PC-9 (cell line): ENCODE measurements at regions not wholly inside any gene's neighbourhood (a gene's known extent, or its start where the extent isn't known, plus 50 kb on each side); places are given as distances from the start of the nearest gene placed in this dataset.

Experiments used
- BruUV-seq: library from RNA; stranded (reverse); fragments of 400-500 nt; replicated peaks from 2 replicates; lab custom pipeline; 2021; lab: Mats Ljungman, UMichigan
- CTCF ChIA-PET: fragments of 300-600 bp; sonication (Branson Sonifier 250); formaldehyde crosslinking; loops from one replicate; lab custom pipeline; 2022; ENCODE audit warnings: antibody characterized with exemption; lab: Charles Lee
- POLR2A ChIA-PET: fragments of 300-600 bp; sonication (Branson Sonifier 250); formaldehyde crosslinking; loops from one replicate; lab custom pipeline; 2022; ENCODE audit warnings: antibody characterized with exemption; ENCODE audit not compliant: unreplicated experiment; lab: Charles Lee
- DNase-seq, 2 experiments: peaks; one replicate each; pipeline versions ENCODE4 v3.0.0 to v3.0.0-alpha.2; 2015 to 2022; ENCODE audit warnings: mixed read lengths in 1 of 2
- H2AFZ ChIP-seq: fragments of 200-600 bp; sonication (generic); 2 replicates; pipeline ENCODE4 v1.8.1; 2017; ENCODE audit warnings: antibody characterized with exemption
- H3F3A ChIP-seq: fragments of 200-600 bp; sonication (generic); 2 replicates; pipeline ENCODE4 v1.8.1; 2017; ENCODE audit warnings: antibody characterized with exemption, mild to moderate bottlenecking, low read depth; ENCODE audit not compliant: insufficient read depth
- H3K27ac ChIP-seq: fragments of 200-600 bp; sonication (generic); 2 replicates; pipeline ENCODE4 v1.6.1; 2016; ENCODE audit warnings: mixed run types
- H3K27me3 ChIP-seq: fragments of 200-600 bp; sonication (generic); 2 replicates; pipeline ENCODE4 v1.6.1; 2016; ENCODE audit warnings: low read depth, mixed run types; ENCODE audit not compliant: insufficient read depth
- H3K36me3 ChIP-seq: fragments of 200-600 bp; sonication (generic); 2 replicates; pipeline ENCODE4 v1.6.1; 2016; ENCODE audit warnings: low read depth, mixed run types
- H3K4me1 ChIP-seq: fragments of 200-600 bp; sonication (generic); replicated peaks from 2 replicates; pipeline ENCODE4 v1.6.1; 2016; ENCODE audit warnings: mixed run types; ENCODE audit not compliant: insufficient read depth
- H3K4me2 ChIP-seq: fragments of 200-600 bp; sonication (generic); 2 replicates; pipeline ENCODE4 v1.6.1; 2017; ENCODE audit warnings: mixed run types
- H3K4me3 ChIP-seq: fragments of 200-600 bp; sonication (generic); 2 replicates; pipeline ENCODE4 v1.6.1; 2016; ENCODE audit warnings: mixed run types
- H3K79me2 ChIP-seq: fragments of 200-600 bp; sonication (generic); 2 replicates; pipeline ENCODE4 v1.6.1; 2017; ENCODE audit warnings: low read depth, mixed run types
- H3K9me2 ChIP-seq: fragments of 200-600 bp; sonication (generic); 2 replicates; pipeline ENCODE4 v1.8.1; 2017; ENCODE audit warnings: mild to moderate bottlenecking; ENCODE audit not compliant: insufficient read depth
- H3K9me3 ChIP-seq: fragments of 200-600 bp; sonication (generic); 2 replicates; pipeline ENCODE4 v1.8.1; 2016; ENCODE audit warnings: low read depth; ENCODE audit not compliant: insufficient read depth
- H4K20me1 ChIP-seq: fragments of 200-600 bp; sonication (generic); 2 replicates; pipeline ENCODE4 v1.8.1; 2017; ENCODE audit not compliant: insufficient read depth
- EZH2 ChIP-seq: fragments of 200-600 bp; sonication (generic); IDR thresholded peaks from 2 replicates; pipeline ENCODE4 v1.8.0; 2017; ENCODE audit warnings: antibody characterized with exemption, low read depth
- intact Hi-C: fragments of 100-400 bp; cut with micrococcal nuclease; formaldehyde crosslinking; loops from one replicate; pipeline ENCODE4 v1.10.0; 2022; ENCODE audit not compliant: unreplicated experiment
- TF ChIP-seq, protein P1 (sequence below): fragments of 200-600 bp; sonication (generic); conservative IDR thresholded peaks from 2 replicates; pipeline ENCODE4 v1.6.1; 2017; ENCODE audit warnings: mixed run types, antibody characterized with exemption, mild to moderate bottlenecking, moderate library complexity

- Histone ChIP-seq H3K27ac (no peak overlapping the region), H3K4me1 (no peaks in the 10 kb centered on the region), H3K9me3 (peaks cover 4% of the 10 kb centered on the region), H2AFZ (no peak overlapping the region), H3F3A (no peaks in the 10 kb centered on the region), H3K4me3 (no peak overlapping the region), H3K27me3 (peaks cover 46% of the 10 kb centered on the region), H3K9me2 (no peaks in the 10 kb centered on the region), H3K79me2 (no peaks in the 10 kb centered on the region), H3K36me3 (no peaks in the 10 kb centered on the region), H4K20me1 (no peaks in the 10 kb centered on the region), H3K4me2 (no peak overlapping the region)
- intact Hi-C loops = no loop called here
- no peak for DNase-seq
- TF ChIP-seq, protein P1, sequence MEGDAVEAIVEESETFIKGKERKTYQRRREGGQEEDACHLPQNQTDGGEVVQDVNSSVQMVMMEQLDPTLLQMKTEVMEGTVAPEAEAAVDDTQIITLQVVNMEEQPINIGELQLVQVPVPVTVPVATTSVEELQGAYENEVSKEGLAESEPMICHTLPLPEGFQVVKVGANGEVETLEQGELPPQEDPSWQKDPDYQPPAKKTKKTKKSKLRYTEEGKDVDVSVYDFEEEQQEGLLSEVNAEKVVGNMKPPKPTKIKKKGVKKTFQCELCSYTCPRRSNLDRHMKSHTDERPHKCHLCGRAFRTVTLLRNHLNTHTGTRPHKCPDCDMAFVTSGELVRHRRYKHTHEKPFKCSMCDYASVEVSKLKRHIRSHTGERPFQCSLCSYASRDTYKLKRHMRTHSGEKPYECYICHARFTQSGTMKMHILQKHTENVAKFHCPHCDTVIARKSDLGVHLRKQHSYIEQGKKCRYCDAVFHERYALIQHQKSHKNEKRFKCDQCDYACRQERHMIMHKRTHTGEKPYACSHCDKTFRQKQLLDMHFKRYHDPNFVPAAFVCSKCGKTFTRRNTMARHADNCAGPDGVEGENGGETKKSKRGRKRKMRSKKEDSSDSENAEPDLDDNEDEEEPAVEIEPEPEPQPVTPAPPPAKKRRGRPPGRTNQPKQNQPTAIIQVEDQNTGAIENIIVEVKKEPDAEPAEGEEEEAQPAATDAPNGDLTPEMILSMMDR = no peak
- TF ChIP-seq EZH2 = no peak
- CTCF ChIA-PET = no interaction called here
- BruUV-seq = no TSS peak
- POLR2A ChIA-PET = no interaction called here
Observed at GRCh38 chr13:110788778-110789177, 75.3 kb downstream of the ING1 start.

DNA sequence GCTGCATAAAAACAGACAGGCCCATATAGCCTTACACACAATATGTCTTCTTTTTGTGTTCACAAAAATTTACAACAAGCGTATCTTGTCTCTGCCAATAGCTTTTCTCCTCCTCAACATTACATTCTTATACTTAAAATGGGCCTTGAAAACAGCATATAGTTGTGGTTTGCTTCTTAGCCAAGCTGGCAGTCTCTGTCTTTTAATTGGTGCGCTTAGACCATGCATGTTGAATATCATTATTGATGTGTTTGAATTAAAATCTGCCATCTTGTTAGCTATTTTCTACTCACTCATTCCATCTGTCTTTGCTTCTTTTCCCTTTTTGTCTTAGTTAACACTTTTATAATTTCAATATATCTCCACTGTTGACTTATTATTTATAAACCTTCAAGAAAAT lies 76.4 kb downstream of the ING1 start:
- Histone ChIP-seq H3K27me3 (peaks cover 46% of the 10 kb centered on the region), H3K4me3 (no peak overlapping the region), H3K79me2 (no peaks in the 10 kb centered on the region), H3F3A (no peaks in the 10 kb centered on the region), H3K36me3 (no peaks in the 10 kb centered on the region), H4K20me1 (no peaks in the 10 kb centered on the region), H2AFZ (no peak overlapping the region), H3K9me3 (peaks cover 4% of the 10 kb centered on the region), H3K27ac (no peak overlapping the region), H3K4me2 (no peak overlapping the region), H3K4me1 (no peaks in the 10 kb centered on the region), H3K9me2 (no peaks in the 10 kb centered on the region)
- ChIA-PET POLR2A (no interaction called here), CTCF (no interaction called here)
- intact Hi-C loops = no loop called here
- DNase-seq = no peak
- BruUV-seq = no TSS peak
- TF ChIP-seq, protein P1 = no peak
- no peak for TF ChIP-seq EZH2

DNA sequence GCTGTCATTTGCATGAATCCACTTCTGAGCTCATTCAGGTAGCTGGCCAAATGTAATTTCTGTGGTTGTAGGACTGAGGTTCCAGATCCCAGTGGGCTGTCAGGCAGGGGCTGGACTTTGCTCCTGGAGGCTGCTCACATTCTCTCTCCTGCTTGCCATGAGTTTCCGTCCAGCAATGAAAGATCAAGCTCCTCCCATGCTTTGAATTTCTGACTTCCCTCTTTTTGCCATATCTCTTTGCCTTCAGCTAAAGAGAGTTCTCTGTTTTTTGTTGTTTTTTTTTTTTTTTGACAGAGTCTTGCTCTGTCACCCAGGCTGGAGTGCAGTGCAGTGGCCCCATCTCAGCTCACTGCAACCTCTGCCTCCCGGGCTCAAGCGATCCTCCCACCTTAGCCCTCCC lies 76.9 kb downstream of the ING1 start:
- H2AFZ ChIP-seq = no peak overlapping the region
- no peaks in the 10 kb centered on the region for H3K36me3 ChIP-seq
- no peak overlapping the region for H3K4me2 ChIP-seq
- ChIA-PET CTCF (no interaction called here), POLR2A (no interaction called here)
- intact Hi-C loops = no loop called here
- no peaks in the 10 kb centered on the region for H3K4me1 ChIP-seq
- H3K9me3 ChIP-seq = peaks cover 4% of the 10 kb centered on the region
- H3K4me3 ChIP-seq = no peak overlapping the region
- H3K27me3 ChIP-seq = peaks cover 46% of the 10 kb centered on the region
- BruUV-seq = no TSS peak
- no peak for DNase-seq
- no peaks in the 10 kb centered on the region for H4K20me1 ChIP-seq
- no peak for TF ChIP-seq EZH2
- TF ChIP-seq, protein P1 = no peak
- H3K9me2 ChIP-seq = no peaks in the 10 kb centered on the region
- no peaks in the 10 kb centered on the region for H3F3A ChIP-seq
- H3K79me2 ChIP-seq = no peaks in the 10 kb centered on the region
- H3K27ac ChIP-seq = no peak overlapping the region
